Neural progenitor cell (in vitro differentiated cells): ENCODE measurements at regions not wholly inside any gene's neighbourhood (a gene's known extent, or its start where the extent isn't known, plus 50 kb on each side); places are given as distances from the start of the nearest gene placed in this dataset.
A peak's percentile ranks its signal among the peaks of the same experiment; 100 is the strongest.

Source experiments
- DNase-seq: peaks from one replicate; pipeline ENCODE4 v3.0.0-alpha.2; 2016; ENCODE audit warnings: low spot score
- H2AFZ ChIP-seq: fragments of 200-600 bp; sonication (generic); replicated peaks from 2 replicates; pipeline ENCODE4 v1.6.1; 2016; ENCODE audit warnings: antibody characterized with exemption
- H3F3A ChIP-seq: fragments of 200-600 bp; sonication (generic); 2 replicates; pipeline ENCODE4 v1.6.1; 2016; ENCODE audit warnings: antibody characterized with exemption, low read depth
- H3K27ac ChIP-seq: fragments of 200-600 bp; sonication (generic); 2 replicates; pipeline ENCODE4 v1.5.1; 2016; ENCODE audit warnings: mild to moderate bottlenecking
- H3K27me3 ChIP-seq: fragments of 200-600 bp; sonication (generic); 2 replicates; pipeline ENCODE4 v1.6.1; 2016; ENCODE audit warnings: mild to moderate bottlenecking, moderate library complexity
- H3K36me3 ChIP-seq: fragments of 200-600 bp; sonication (generic); 2 replicates; pipeline ENCODE4 v1.5.1; 2016
- H3K4me1 ChIP-seq: fragments of 200-600 bp; sonication (generic); 2 replicates; pipeline ENCODE4 v1.6.1; 2016; ENCODE audit warnings: mixed run types
- H3K4me2 ChIP-seq: fragments of 200-600 bp; sonication (generic); 2 replicates; pipeline ENCODE4 v1.6.1; 2016
- H3K4me3 ChIP-seq: fragments of 200-600 bp; sonication (generic); 2 replicates; pipeline ENCODE4 v1.5.1; 2016
- H3K79me2 ChIP-seq: fragments of 200-600 bp; sonication (generic); 2 replicates; pipeline ENCODE4 v1.6.1; 2016; ENCODE audit warnings: low read depth
- H3K9ac ChIP-seq: fragments of 200-600 bp; sonication (generic); 2 replicates; pipeline ENCODE4 v1.6.1; 2016
- H3K9me3 ChIP-seq: fragments of 200-600 bp; sonication (generic); 2 replicates; pipeline ENCODE4 v1.5.1; 2016; ENCODE audit warnings: low read depth
- H4K20me1 ChIP-seq: fragments of 200-600 bp; sonication (generic); 2 replicates; pipeline ENCODE4 v1.6.1; 2016; ENCODE audit warnings: low read depth
- H3K27ac Mint-ChIP-seq: 3 replicates; pipeline ENCODE4 v1.8.0; 2021; ENCODE audit warnings: mixed read lengths
- H3K27me3 Mint-ChIP-seq: 2 replicates; pipeline ENCODE4 v1.8.0; 2022; ENCODE audit warnings: low read depth, mild to moderate bottlenecking, inconsistent platforms, moderate library complexity, mixed read lengths; ENCODE audit not compliant: insufficient read depth
- H3K36me3 Mint-ChIP-seq: 3 replicates; pipeline ENCODE4 v1.8.0; 2021; ENCODE audit warnings: mixed read lengths
- H3K4me1 Mint-ChIP-seq: 3 replicates; pipeline ENCODE4 v1.8.0; 2021; ENCODE audit warnings: mixed read lengths
- H3K4me3 Mint-ChIP-seq: 3 replicates; pipeline ENCODE4 v1.8.0; 2021; ENCODE audit warnings: mild to moderate bottlenecking, moderate library complexity, mixed read lengths
- H3K9me3 Mint-ChIP-seq: 3 replicates; pipeline ENCODE4 v1.8.0; 2020; ENCODE audit warnings: mixed read lengths
- CTCF ChIP-seq: fragments of 200-600 bp; sonication (generic); IDR thresholded peaks from 2 replicates; pipeline ENCODE4 v1.5.1; 2017; ENCODE audit warnings: antibody characterized with exemption, mild to moderate bottlenecking
- EZH2 ChIP-seq: fragments of 200-600 bp; sonication (generic); IDR thresholded peaks from 2 replicates; pipeline ENCODE4 v1.6.1; 2017; ENCODE audit warnings: antibody characterized with exemption, mild to moderate bottlenecking, moderate library complexity
- EZH2phosphoT487 ChIP-seq: fragments of 200-600 bp; sonication (generic); IDR thresholded peaks from 2 replicates; pipeline ENCODE4 v1.6.1; 2017; ENCODE audit warnings: antibody characterized with exemption

DNA sequence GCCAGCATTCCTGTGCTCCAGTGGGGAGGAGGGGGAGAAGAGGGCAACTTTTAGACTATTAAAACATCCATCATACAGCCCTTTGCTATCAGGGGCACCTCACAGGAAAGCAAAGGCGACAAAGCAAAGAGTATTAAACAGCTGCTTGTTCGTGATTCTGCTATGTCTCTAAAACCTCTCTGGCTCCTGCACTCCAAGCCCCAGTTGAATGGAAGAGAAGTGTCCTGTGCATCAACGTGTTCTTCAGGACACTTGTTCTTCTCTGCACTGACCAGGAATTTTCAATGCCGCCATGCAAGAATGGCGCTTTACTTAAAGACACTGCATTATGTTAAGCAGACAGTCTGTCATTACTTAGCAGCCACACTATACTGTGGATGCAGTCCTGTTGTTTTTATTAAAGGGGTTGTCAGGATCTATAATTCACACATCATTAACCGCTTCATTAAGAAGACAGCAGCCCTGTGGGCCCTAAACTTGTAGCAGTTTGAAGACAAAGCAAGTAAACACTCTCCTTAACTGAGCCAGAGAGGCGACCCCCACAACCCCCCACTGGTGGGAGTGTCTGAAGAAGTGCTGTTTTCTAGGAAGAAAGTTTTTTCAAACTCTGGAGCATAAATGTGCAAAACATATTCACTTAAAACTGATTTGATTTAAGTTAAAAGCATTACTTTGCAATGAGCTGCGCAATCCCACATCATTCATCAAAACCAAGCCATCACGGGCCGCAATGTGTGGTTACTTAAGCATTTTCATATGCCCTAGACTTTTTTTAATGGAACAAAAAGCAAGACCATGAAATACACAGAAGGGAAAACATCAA, 164.5 kb downstream of the ZNF608 start:
- Mint-ChIP-seq H3K9me3 (peaks cover 25% of the 10 kb centered on the region), H3K36me3 (peaks cover 9% of the 10 kb centered on the region), H3K4me1 (peaks cover 65% of the 10 kb centered on the region), H3K27ac (peak overlapping the region; percentile 98), H3K4me3 (peak overlapping the region; percentile 65), H3K27me3 (peaks cover 9% of the 10 kb centered on the region)
- Histone ChIP-seq H3K9me3 (peaks cover 8% of the 10 kb centered on the region), H3K27me3 (no peaks in the 10 kb centered on the region), H3K4me1 (peaks cover 53% of the 10 kb centered on the region), H3K27ac (peak overlapping the region; percentile 95), H3K9ac (no peak overlapping the region), H3K36me3 (no peaks in the 10 kb centered on the region), H3K79me2 (no peaks in the 10 kb centered on the region), H3F3A (peaks cover 38% of the 10 kb centered on the region), H4K20me1 (no peaks in the 10 kb centered on the region), H2AFZ (no peak overlapping the region), H3K4me2 (peak overlapping the region; percentile 57), H3K4me3 (peak overlapping the region; percentile 7)
- TF ChIP-seq EZH2, result no peak
- no peak for TF ChIP-seq CTCF
- TF ChIP-seq EZH2phosphoT487, result no peak
- DNase-seq, result peak; percentile 80

GRCh38 chr5:124580925-124581737, 165.3 kb downstream of the ZNF608 start:
- DNase-seq, result peak; percentile 91

GRCh38 chr5:124580512-124580911, 165.9 kb downstream of the ZNF608 start:
- Histone ChIP-seq H3K4me3 (no peak overlapping the region), H3K79me2 (no peaks in the 10 kb centered on the region), H3K27ac (peak overlapping the region; percentile 95), H3K36me3 (no peaks in the 10 kb centered on the region), H3F3A (peaks cover 39% of the 10 kb centered on the region), H3K4me1 (peaks cover 67% of the 10 kb centered on the region), H2AFZ (no peak overlapping the region), H3K9ac (no peak overlapping the region), H4K20me1 (no peaks in the 10 kb centered on the region), H3K9me3 (peaks cover under 1% of the 10 kb centered on the region), H3K27me3 (no peaks in the 10 kb centered on the region), H3K4me2 (peak overlapping the region; percentile 57)
- Mint-ChIP-seq H3K4me1 (peaks cover 79% of the 10 kb centered on the region), H3K27ac (peak overlapping the region; percentile 98), H3K36me3 (peaks cover 3% of the 10 kb centered on the region), H3K27me3 (peaks cover 5% of the 10 kb centered on the region), H3K9me3 (peaks cover 15% of the 10 kb centered on the region), H3K4me3 (peak overlapping the region; percentile 65)
- TF ChIP-seq CTCF (no peak), EZH2phosphoT487 (no peak), EZH2 (no peak)
- DNase-seq, result no peak

More at GRCh38 chr5:124580925-124581737, 165.3 kb downstream of the ZNF608 start:
- peaks cover 61% of the 10 kb centered on the region for H3K4me1 ChIP-seq
- peaks cover 21% of the 10 kb centered on the region for H3K9me3 Mint-ChIP-seq
- no peaks in the 10 kb centered on the region for H3K27me3 ChIP-seq
- H3F3A ChIP-seq, result peaks cover 38% of the 10 kb centered on the region
- H4K20me1 ChIP-seq, result no peaks in the 10 kb centered on the region
- H3K27ac Mint-ChIP-seq, result peak overlapping the region; percentile 98
- no peak overlapping the region for H3K9ac ChIP-seq
- no peaks in the 10 kb centered on the region for H3K79me2 ChIP-seq
- H3K4me3 ChIP-seq, result peak overlapping the region; percentile 7
- no peaks in the 10 kb centered on the region for H3K36me3 ChIP-seq
- H3K27ac ChIP-seq, result peak overlapping the region; percentile 95
- peak overlapping the region; percentile 57 for H3K4me2 ChIP-seq
- peaks cover 7% of the 10 kb centered on the region for H3K9me3 ChIP-seq
- H3K4me1 Mint-ChIP-seq, result peaks cover 73% of the 10 kb centered on the region
- TF ChIP-seq EZH2phosphoT487 (no peak), EZH2 (no peak), CTCF (no peak)
- H3K36me3 Mint-ChIP-seq, result peaks cover 4% of the 10 kb centered on the region
- no peak overlapping the region for H2AFZ ChIP-seq
- peak overlapping the region; percentile 65 for H3K4me3 Mint-ChIP-seq
- peaks cover 9% of the 10 kb centered on the region for H3K27me3 Mint-ChIP-seq
